ENCODE measurements at regions not wholly inside any gene's neighbourhood (a gene's known extent, or its start where the extent isn't known, plus 50 kb on each side); places are given as distances from the start of the nearest gene placed in this dataset.

DNA sequence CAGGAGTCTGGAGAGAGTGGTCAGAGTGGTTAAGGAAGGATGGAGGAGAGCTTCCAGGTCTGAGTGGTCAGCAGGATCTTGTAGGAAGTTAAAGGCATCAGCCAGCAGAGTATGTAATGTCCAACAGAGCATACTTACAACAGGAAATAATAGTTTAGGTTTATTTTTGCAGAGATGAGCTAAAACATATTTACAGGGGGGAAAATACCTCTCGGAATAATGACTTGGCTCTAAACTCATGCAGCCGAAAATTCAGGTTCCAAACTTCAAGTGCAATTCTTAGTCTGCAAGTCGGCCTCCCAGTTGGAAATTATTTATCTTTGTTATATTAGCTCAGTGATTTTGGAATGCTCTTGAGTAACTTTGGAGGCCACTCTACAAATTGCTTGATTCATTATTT is 385.0 kb upstream of the C2CD4B start:
- TF ChIP-seq POLR2A (IDR thresholded peaks at IDR 0.05), result no peak
- TF ChIP-seq, protein P1, sequence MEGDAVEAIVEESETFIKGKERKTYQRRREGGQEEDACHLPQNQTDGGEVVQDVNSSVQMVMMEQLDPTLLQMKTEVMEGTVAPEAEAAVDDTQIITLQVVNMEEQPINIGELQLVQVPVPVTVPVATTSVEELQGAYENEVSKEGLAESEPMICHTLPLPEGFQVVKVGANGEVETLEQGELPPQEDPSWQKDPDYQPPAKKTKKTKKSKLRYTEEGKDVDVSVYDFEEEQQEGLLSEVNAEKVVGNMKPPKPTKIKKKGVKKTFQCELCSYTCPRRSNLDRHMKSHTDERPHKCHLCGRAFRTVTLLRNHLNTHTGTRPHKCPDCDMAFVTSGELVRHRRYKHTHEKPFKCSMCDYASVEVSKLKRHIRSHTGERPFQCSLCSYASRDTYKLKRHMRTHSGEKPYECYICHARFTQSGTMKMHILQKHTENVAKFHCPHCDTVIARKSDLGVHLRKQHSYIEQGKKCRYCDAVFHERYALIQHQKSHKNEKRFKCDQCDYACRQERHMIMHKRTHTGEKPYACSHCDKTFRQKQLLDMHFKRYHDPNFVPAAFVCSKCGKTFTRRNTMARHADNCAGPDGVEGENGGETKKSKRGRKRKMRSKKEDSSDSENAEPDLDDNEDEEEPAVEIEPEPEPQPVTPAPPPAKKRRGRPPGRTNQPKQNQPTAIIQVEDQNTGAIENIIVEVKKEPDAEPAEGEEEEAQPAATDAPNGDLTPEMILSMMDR (IDR thresholded peaks at IDR 0.05 in 8 of 11, conservative IDR thresholded peaks at IDR 0.05 in 3 of 11), result no peak
